H1 (cell line): ENCODE measurements at regions not wholly inside any gene's neighbourhood (a gene's known extent, or its start where the extent isn't known, plus 50 kb on each side); places are given as distances from the start of the nearest gene placed in this dataset.

Source experiments
- CTCF ChIA-PET: fragments of 300-600 bp; sonication (Branson Sonifier 250); formaldehyde crosslinking; loops from one replicate; lab custom pipeline; 2021; ENCODE audit not compliant: partially characterized antibody; lab: Charles Lee
- POLR2A ChIA-PET: fragments of 300-600 bp; sonication (Branson Sonifier 250); formaldehyde crosslinking; loops from one replicate; lab custom pipeline; 2021; ENCODE audit warnings: inconsistent platforms; ENCODE audit not compliant: partially characterized antibody; lab: Charles Lee
- DNase-seq, 2 experiments: peaks; one replicate each; pipeline versions ENCODE4 v3.0.0 to v3.0.0-alpha.2; 2010 to 2022; ENCODE audit warnings: low spot score in 2 of 2, low read depth in 1 of 2, mixed read lengths in 1 of 2
- FAIRE-seq: peaks from 2 replicates; lab custom pipeline; 2011; peaks lifted over from hg19 to GRCh38; lab: Jason Lieb, UNC
- H2AFZ ChIP-seq: 2 replicates; pipeline ENCODE4 v1.8.1; 2012; ENCODE audit warnings: low read length, inconsistent platforms
- H2AK5ac ChIP-seq: 2 replicates; pipeline ENCODE4 v1.6.1; 2013; ENCODE audit warnings: low read depth, low read length
- H2BK120ac ChIP-seq: replicated peaks from 2 replicates; pipeline ENCODE3; 2013; ENCODE audit warnings: low read depth, low read length, inconsistent platforms
- H2BK12ac ChIP-seq: 2 replicates; pipeline ENCODE4 v1.6.1; 2013; ENCODE audit warnings: low read depth, low read length
- H2BK15ac ChIP-seq: 2 replicates; pipeline ENCODE4 v1.6.1; 2013; ENCODE audit warnings: low read length
- H2BK20ac ChIP-seq: 2 replicates; pipeline ENCODE4 v1.6.1; 2013; ENCODE audit warnings: low read length
- H2BK5ac ChIP-seq: 2 replicates; pipeline ENCODE4 v1.6.1; 2013; ENCODE audit warnings: low read depth, low read length
- H3K14ac ChIP-seq: 2 replicates; pipeline ENCODE4 v1.6.1; 2013; ENCODE audit warnings: inconsistent platforms; ENCODE audit not compliant: insufficient read length
- H3K18ac ChIP-seq: 2 replicates; pipeline ENCODE4 v1.6.1; 2013; ENCODE audit warnings: low read length; ENCODE audit errors: extremely low read depth
- H3K23ac ChIP-seq: 2 replicates; pipeline ENCODE4 v1.6.1; 2013; ENCODE audit warnings: inconsistent platforms; ENCODE audit not compliant: insufficient read length
- H3K23me2 ChIP-seq: 2 replicates; pipeline ENCODE4 v1.6.1; 2013; ENCODE audit warnings: low read depth, low read length
- H3K27ac ChIP-seq: 2 replicates; pipeline ENCODE4 v1.6.1; 2011; ENCODE audit warnings: low read depth, low read length, inconsistent platforms
- H3K27me3 ChIP-seq, 4 experiments: replicated peaks in 1 of 4; 1 replicate in 1 of 4; 2 replicates in 3 of 4; pipeline versions ENCODE4 v1.6.1 to v1.8.1; 2011 to 2013; ENCODE audit warnings: low read length in 3 of 4, mild to moderate bottlenecking in 3 of 4, inconsistent platforms in 2 of 4, mixed read lengths in 2 of 4, moderate library complexity in 1 of 4; ENCODE audit not compliant: control insufficient read depth in 3 of 4, insufficient read depth in 3 of 4; ENCODE audit errors: extremely low read depth in 1 of 4
- H3K36me3 ChIP-seq, 4 experiments: 2 replicates each; pipeline versions ENCODE4 v1.6.1 to v1.8.1; 2011 to 2013; ENCODE audit warnings: mild to moderate bottlenecking in 4 of 4, low read length in 3 of 4, moderate library complexity in 2 of 4, control low read depth in 1 of 4, inconsistent platforms in 1 of 4; ENCODE audit not compliant: insufficient read depth in 4 of 4, control insufficient read depth in 2 of 4
- H3K4ac ChIP-seq: replicated peaks from 2 replicates; pipeline ENCODE3; 2013; ENCODE audit warnings: low read length, low read depth, mixed read lengths, inconsistent platforms; ENCODE audit not compliant: insufficient read length
- H3K4me1 ChIP-seq, 4 experiments: replicated peaks in 1 of 4; 1 replicate in 1 of 4; 2 replicates in 3 of 4; pipeline versions ENCODE4 v1.6.1 to v1.8.1; 2011 to 2013; ENCODE audit warnings: low read length in 3 of 4, inconsistent platforms in 2 of 4, mixed read lengths in 1 of 4; ENCODE audit not compliant: insufficient read depth in 4 of 4, control insufficient read depth in 3 of 4
- H3K4me2 ChIP-seq, 2 experiments: 2 replicates each; pipeline versions ENCODE4 v1.6.1 to v1.8.1; 2011 to 2013; ENCODE audit warnings: low read depth in 2 of 2, low read length in 2 of 2, control low read depth in 1 of 2, inconsistent platforms in 1 of 2, mild to moderate bottlenecking in 1 of 2; ENCODE audit not compliant: insufficient read depth in 1 of 2
- H3K4me3 ChIP-seq, 4 experiments: fragments of 200-600, 300-600 bp in 1 of 4; sonication (generic), shearing (Covaris generic), sonication (Bioruptor Twin) in 1 of 4; 2 replicates each; pipeline versions ENCODE4 v1.5.1 to v1.8.1; 2011 to 2016; ENCODE audit warnings: low read length in 4 of 4, low read depth in 3 of 4, control low read depth in 2 of 4, inconsistent platforms in 2 of 4, mild to moderate bottlenecking in 2 of 4, mixed read lengths in 1 of 4, moderate library complexity in 1 of 4; ENCODE audit not compliant: insufficient read depth in 2 of 4; ENCODE audit errors: extremely low read depth in 1 of 4
- H3K56ac ChIP-seq: replicated peaks from 2 replicates; pipeline ENCODE3; 2013; ENCODE audit warnings: low read depth, mild to moderate bottlenecking, mixed read lengths, low read length, inconsistent platforms; ENCODE audit not compliant: insufficient read length
- H3K79me1 ChIP-seq: 2 replicates; pipeline ENCODE4 v1.6.1; 2013; ENCODE audit warnings: low read depth, low read length, control low read depth
- H3K79me2 ChIP-seq, 2 experiments: 2 replicates each; pipeline versions ENCODE4 v1.6.1 to v1.8.1; 2012 to 2013; ENCODE audit warnings: low read length in 2 of 2, mild to moderate bottlenecking in 2 of 2, inconsistent platforms in 1 of 2; ENCODE audit not compliant: insufficient read depth in 2 of 2, control insufficient read depth in 1 of 2
- H3K9ac ChIP-seq, 4 experiments: replicated peaks in 1 of 4; 1 replicate in 1 of 4; 2 replicates in 3 of 4; pipeline versions ENCODE4 v1.6.1 to v1.8.1; 2011 to 2013; ENCODE audit warnings: low read depth in 3 of 4, low read length in 3 of 4, control low read depth in 2 of 4, mild to moderate bottlenecking in 2 of 4, moderate library complexity in 2 of 4, inconsistent platforms in 1 of 4; ENCODE audit errors: extremely low read depth in 1 of 4
- H3K9me3 ChIP-seq, 2 experiments: 2 replicates each; pipeline versions ENCODE4 v1.6.1 to v1.8.1; 2012 to 2013; ENCODE audit warnings: mild to moderate bottlenecking in 2 of 2, moderate library complexity in 2 of 2, control low read depth in 1 of 2, inconsistent platforms in 1 of 2, low read depth in 1 of 2, low read length in 1 of 2, mixed read lengths in 1 of 2; ENCODE audit not compliant: insufficient read depth in 2 of 2
- H4K20me1 ChIP-seq, 2 experiments: replicated peaks in 1 of 2; 2 replicates each; pipeline versions ENCODE3 to v1.8.1; 2011 to 2013; ENCODE audit warnings: inconsistent platforms in 2 of 2, low read length in 2 of 2, mild to moderate bottlenecking in 1 of 2; ENCODE audit not compliant: insufficient read depth in 2 of 2, control insufficient read depth in 1 of 2
- H4K5ac ChIP-seq: 2 replicates; pipeline ENCODE4 v1.6.1; 2013; ENCODE audit warnings: low read length, low read depth, mixed read lengths, inconsistent platforms; ENCODE audit not compliant: insufficient read length
- H4K8ac ChIP-seq: 2 replicates; pipeline ENCODE4 v1.8.0; 2013; ENCODE audit warnings: mild to moderate bottlenecking, moderate library complexity, low read length, inconsistent platforms; ENCODE audit not compliant: insufficient read depth; ENCODE audit errors: extremely low read depth
- H4K91ac ChIP-seq: replicated peaks from 2 replicates; pipeline ENCODE3; 2013; ENCODE audit warnings: low read length, mixed read lengths, inconsistent platforms; ENCODE audit not compliant: insufficient read length
- ASH2L ChIP-seq: fragments of 200-600, 300-600 bp; sonication (generic); IDR thresholded peaks from one replicate; pipeline ENCODE4 v1.7.1; 2017; ENCODE audit warnings: low read length
- BCL11A ChIP-seq, 2 experiments: IDR thresholded peaks; one replicate each; pipeline ENCODE4 v1.6.1; 2011; ENCODE audit warnings: low read depth in 2 of 2, low read length in 2 of 2, mild to moderate bottlenecking in 2 of 2
- CREB1 ChIP-seq: IDR thresholded peaks from 2 replicates; pipeline ENCODE4 v1.6.1; 2012; ENCODE audit warnings: inconsistent platforms
- SAP30 ChIP-seq: fragments of 300-600 bp; sonication (generic); IDR thresholded peaks from 2 replicates; pipeline ENCODE4 v1.7.1; 2012; ENCODE audit warnings: low read length, moderate library complexity, mild to moderate bottlenecking, inconsistent platforms; ENCODE audit not compliant: insufficient read depth, insufficient replicate concordance
- SP2 ChIP-seq: IDR thresholded peaks from 2 replicates; pipeline ENCODE4 v1.6.1; 2012; ENCODE audit warnings: mild to moderate bottlenecking, low read length, inconsistent platforms
- TCF12 ChIP-seq: IDR thresholded peaks from 2 replicates; pipeline ENCODE4 v1.6.1; 2011; ENCODE audit warnings: low read depth, mild to moderate bottlenecking, low read length
- ZNF274 ChIP-seq: IDR thresholded peaks from 2 replicates; pipeline ENCODE4 v1.7.0; 2012; ENCODE audit warnings: low read length, borderline replicate concordance; ENCODE audit errors: extremely low read depth
- WGBS, 2 experiments: shearing (Covaris generic) in 1 of 2; methylation state at CpG; one replicate each; pipeline versions ENCODE4 v1.1.6 to v1.1.7; 2013 to 2015; ENCODE audit warnings: low lambda C conversion rate in 2 of 2, mixed read lengths in 2 of 2, inconsistent platforms in 1 of 2, low coverage in 1 of 2, missing lambda C conversion rate in 1 of 2; ENCODE audit not compliant: insufficient replicate concordance in 2 of 2, insufficient coverage in 1 of 2, insufficient read length in 1 of 2; ENCODE audit errors: extremely low coverage in 1 of 2, missing lambda C conversion rate in 1 of 2; 5-methylcytosine and 5-hydroxymethylcytosine counted together

GRCh38 chr6:86724695-86725094, 212.6 kb upstream of the HTR1E start:
- no peaks in the 10 kb centered on the region for H3K36me3 ChIP-seq
- H4K20me1 ChIP-seq: no peaks in the 10 kb centered on the region
- H3K23me2 ChIP-seq: no peaks in the 10 kb centered on the region
- H4K8ac ChIP-seq: no peak overlapping the region
- no peak overlapping the region for H2BK12ac ChIP-seq
- H2AK5ac ChIP-seq: no peak overlapping the region
- no peaks in the 10 kb centered on the region for H3K27me3 ChIP-seq
- WGBS, 2 experiments: 88% methylated on average over 4 of the region's 4 CpGs; no CpG with 5 or more reads in 1 of the 2 experiments
- no peak overlapping the region for H2BK120ac ChIP-seq
- no peak overlapping the region for H3K4ac ChIP-seq
- CTCF ChIA-PET: interaction anchor here (0.7 kb wide), 1 partner anchor 655 kb away, joined by 3 read pairs; no protein-coding TSS in a partner anchor
- no peak overlapping the region for H3K56ac ChIP-seq
- H3K14ac ChIP-seq: no peak overlapping the region
- H3K79me1 ChIP-seq: no peaks in the 10 kb centered on the region
- H3K23ac ChIP-seq: no peak overlapping the region
- no peaks in the 10 kb centered on the region for H3K4me1 ChIP-seq
- no peak overlapping the region for H3K4me2 ChIP-seq
- POLR2A ChIA-PET: no interaction called here
- TF ChIP-seq SP2 (no peak), ZNF274 (no peak), SAP30 (no peak), ASH2L (no peak), CREB1 (no peak), TCF12 (no peak), BCL11A (IDR thresholded peaks at IDR 0.05; ENCODE audit: low read depth in 2 of 2, low read length in 2 of 2) (no peak)
- no peak overlapping the region for H2BK15ac ChIP-seq
- FAIRE-seq: no peak
- no peak overlapping the region for H3K18ac ChIP-seq
- no peak overlapping the region for H2AFZ ChIP-seq
- no peak overlapping the region for H2BK5ac ChIP-seq
- H4K5ac ChIP-seq: no peak overlapping the region
- H3K27ac ChIP-seq: no peak overlapping the region
- H4K91ac ChIP-seq: no peak overlapping the region
- no peak overlapping the region for H3K9ac ChIP-seq
- no peaks in the 10 kb centered on the region for H3K9me3 ChIP-seq
- no peak overlapping the region for H2BK20ac ChIP-seq
- no peaks in the 10 kb centered on the region for H3K79me2 ChIP-seq
- no peak overlapping the region for H3K4me3 ChIP-seq
- no peak for DNase-seq
